Sciatic nerve (tissue), 2 donors: ENCODE measurements at regions not wholly inside any gene's neighbourhood (a gene's known extent, or its start where the extent isn't known, plus 50 kb on each side); places are given as distances from the start of the nearest gene placed in this dataset.
"Not testable (repeated sequence)": the region's sequence is repeated elsewhere in the genome, so short reads cannot be mapped to it uniquely, and the experiment has no call there.

ENCODE experiments used
- ATAC-seq: fragments of 200-7000 bp; cut with Tn5 transposase; one replicate; pipeline ENCODE4 v1.9.1; 2020; ENCODE audit warnings: mild to moderate bottlenecking, moderate library complexity
- DNase-seq: peaks from one replicate; pipeline ENCODE4 v3.0.0-alpha.2; 2020; ENCODE audit warnings: low spot score
- intact Hi-C: fragments of 100-400 bp; cut with DNase I; formaldehyde crosslinking; loops from one replicate; pipeline ENCODE4 v1.14.2; 2022
- donor health status: DM: no; HTN: no; CAD: no.
- donor health status: DM: no; HTN: no; CAD: no.

- intact Hi-C loops, result no loop called here
- DNase-seq, result no peak
- no peak for ATAC-seq
These were observed 69.2 kb upstream of the PRR5 start for GRCh38 chr22:44632541-44633396.

DNA sequence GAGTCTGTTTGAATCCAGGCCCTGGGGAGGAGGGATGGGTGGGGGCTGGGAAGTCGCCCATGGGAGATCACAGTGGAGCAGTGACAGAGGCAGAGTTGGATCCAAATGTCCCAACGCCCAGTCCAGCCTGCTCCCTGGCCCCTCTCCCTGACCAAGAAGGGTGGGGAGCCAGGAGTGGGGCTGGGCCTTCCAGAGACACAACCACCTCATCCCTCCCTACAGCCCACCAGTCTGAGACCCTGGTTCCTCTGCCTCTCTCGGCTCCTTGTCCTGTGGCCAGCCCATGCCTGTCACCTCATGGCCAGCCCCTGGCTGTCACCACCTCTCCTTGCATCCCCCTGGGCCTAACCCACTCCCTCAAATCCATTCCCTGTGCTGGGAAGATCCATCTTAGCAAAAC, 71.2 kb upstream of the PRR5 start:
- intact Hi-C loops, result no loop called here
- DNase-seq, result no peak
- no peak for ATAC-seq

- DNase-seq, result no peak
- ATAC-seq, result no peak
- intact Hi-C loops, result loop anchor here (5.0 kb wide), 1 partner anchor 637 kb away; no protein-coding TSS in a partner anchor
These were observed 73.2 kb upstream of the PRR5 start for GRCh38 chr22:44628835-44629234.

- DNase-seq (no peak), ATAC-seq (no peak)
- intact Hi-C loops, result loop anchor here (5.0 kb wide), 1 partner anchor 636 kb away; no protein-coding TSS in a partner anchor
These were observed 73.7 kb upstream of the PRR5 start for GRCh38 chr22:44628273-44628672.

GRCh38 chr22:44627521-44628139, 74.4 kb upstream of the PRR5 start:
- intact Hi-C loops, result loop anchor here (5.0 kb wide), 1 partner anchor 635 kb away; no protein-coding TSS in a partner anchor
- ATAC-seq (no peak), DNase-seq (no peak)

- peak; percentile 81 for ATAC-seq
These were observed 75.9 kb upstream of the PRR5 start for GRCh38 chr22:44625981-44626687.

DNA sequence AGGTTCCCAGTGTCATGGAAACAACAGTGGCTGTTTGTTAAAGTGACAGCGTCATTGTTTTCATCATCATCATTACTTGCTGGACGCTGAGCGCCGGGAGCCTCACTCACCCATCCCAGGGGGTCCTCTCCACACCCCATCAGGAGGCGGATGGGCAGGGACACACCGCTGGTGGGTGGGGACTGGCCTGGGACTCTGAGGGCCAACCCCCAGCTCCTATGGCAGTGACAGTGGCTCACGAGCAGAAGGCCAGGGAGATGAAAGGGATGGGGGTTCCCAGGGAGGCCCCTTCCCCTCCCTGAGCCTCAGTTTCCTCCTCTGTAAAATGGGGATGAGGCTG, 76.6 kb upstream of the PRR5 start:
- intact Hi-C loops, result loop anchor here (5.0 kb wide), 1 partner anchor 633 kb away; no protein-coding TSS in a partner anchor
- no peak for ATAC-seq
- no peak for DNase-seq

More at GRCh38 chr22:44625981-44626687, 75.9 kb upstream of the PRR5 start:
- intact Hi-C loops, result loop anchor here (5.0 kb wide), 1 partner anchor 634 kb away; no protein-coding TSS in a partner anchor
- DNase-seq, result peak; percentile 84

DNA sequence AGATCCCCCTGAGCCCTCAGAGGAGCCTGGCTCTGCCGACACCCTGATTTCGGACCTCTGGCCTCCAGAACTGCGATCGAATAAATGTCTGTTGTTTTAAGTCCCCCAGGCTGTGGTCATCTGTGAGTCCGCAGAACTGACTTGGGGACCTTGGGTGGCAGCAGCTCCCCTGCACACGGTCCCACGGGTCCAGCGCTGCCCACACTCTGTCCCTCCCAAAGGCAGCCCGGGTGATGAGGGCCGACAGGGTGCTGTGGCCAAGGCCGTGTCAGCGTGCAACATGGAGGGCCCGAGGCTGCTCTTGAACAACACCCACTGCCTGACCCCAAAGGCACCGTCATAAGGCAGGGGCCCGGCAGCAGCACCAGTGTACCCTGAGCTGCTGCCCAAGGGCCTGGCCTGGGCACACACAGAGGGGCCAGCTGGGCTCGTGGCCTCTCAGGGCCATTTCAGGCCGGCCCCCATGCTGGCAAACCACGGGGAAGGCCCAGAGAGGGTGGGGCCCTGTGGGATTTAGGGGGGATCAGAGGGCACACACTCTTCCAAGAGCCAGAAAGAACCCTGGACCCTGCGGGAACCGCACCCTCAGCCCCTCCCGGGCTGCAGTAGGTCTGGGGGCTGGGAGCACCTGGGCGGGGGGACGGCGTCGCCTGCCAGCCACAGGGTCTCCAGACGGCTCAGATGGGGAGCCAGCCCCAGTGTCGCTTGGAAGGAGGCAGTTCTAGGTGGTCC, 77.1 kb upstream of the PRR5 start:
- ATAC-seq (no peak), DNase-seq (no peak)
- intact Hi-C loops, result loop anchor here (5.0 kb wide), 1 partner anchor 633 kb away; no protein-coding TSS in a partner anchor

GRCh38 chr22:44623771-44624510, 78.1 kb upstream of the PRR5 start:
- intact Hi-C loops, result no loop called here
- no peak for ATAC-seq
- no peak for DNase-seq

DNA sequence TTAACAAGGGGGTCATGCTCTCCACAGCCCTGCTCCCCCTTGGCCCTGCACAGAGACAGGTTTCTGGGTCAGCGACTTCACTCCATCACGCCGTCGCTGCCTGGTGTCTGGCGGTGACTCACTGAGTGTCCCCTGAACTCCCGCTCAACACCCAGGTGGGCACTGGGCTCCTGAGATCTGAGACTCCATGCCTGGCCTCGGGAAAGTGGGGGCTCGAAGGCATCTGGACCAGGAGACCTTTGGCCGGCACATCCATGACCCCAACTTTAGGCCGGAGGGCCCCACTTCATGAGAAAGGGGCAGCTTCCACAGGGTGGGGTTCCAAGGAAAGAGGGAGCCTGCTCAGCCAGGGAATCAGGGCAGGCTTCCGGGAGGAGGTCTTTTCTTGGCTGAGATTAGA, 79.3 kb upstream of the PRR5 start:
- ATAC-seq (no peak), DNase-seq (no peak)
- intact Hi-C loops, result no loop called here

DNA sequence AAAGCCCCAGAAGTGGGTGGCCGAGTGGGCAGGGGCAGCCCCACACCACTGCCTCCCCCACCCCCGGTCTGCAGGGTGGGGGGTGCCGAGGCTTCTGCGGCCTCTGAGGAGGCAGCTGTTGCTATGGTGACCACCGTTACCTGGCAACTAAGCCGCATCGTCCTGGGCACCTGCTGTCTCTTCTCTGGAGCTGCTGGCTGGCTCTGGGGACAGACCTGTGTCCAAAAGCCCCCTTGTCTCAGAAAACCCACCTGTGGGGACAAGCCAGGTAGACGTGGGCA, 79.9 kb upstream of the PRR5 start:
- ATAC-seq, result no peak
- DNase-seq, result no peak
- intact Hi-C loops, result no loop called here

DNA sequence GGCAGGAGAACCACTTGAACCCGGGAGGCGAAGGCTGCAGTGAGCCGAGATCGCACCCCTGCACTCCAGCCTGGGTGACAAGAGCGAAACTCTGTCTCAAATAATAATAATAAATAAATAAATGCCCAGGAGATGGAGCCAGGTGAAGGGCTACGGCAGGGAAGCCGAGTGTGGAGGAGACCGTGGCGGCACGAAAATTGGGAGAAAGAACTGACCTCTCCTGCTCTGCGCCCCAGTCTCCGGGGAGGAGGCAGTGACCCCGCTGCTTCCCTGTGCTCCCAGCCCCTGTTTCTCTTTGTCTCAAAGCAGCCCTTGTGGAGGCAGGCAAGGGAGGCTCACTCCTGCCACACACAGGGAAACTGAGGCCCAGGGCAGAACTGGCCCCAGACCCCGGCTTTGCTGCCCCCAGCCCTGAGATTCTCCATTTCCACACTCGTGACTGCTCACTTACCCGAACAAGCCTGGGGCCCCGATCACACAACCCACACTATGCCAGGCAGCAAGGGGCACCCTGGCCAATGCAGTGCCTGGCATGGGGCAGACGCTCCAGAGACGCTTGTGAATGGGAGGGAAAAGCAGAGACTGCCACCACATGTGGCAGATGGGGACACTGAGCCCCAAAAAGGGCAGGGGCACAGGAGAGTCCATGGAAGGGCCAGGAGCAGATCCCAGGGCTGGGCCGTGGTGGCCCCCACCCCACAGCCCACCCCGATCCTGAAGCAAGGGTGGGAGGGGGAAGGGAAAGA, 80.4 kb upstream of the PRR5 start:
- ATAC-seq, result no peak

DNA sequence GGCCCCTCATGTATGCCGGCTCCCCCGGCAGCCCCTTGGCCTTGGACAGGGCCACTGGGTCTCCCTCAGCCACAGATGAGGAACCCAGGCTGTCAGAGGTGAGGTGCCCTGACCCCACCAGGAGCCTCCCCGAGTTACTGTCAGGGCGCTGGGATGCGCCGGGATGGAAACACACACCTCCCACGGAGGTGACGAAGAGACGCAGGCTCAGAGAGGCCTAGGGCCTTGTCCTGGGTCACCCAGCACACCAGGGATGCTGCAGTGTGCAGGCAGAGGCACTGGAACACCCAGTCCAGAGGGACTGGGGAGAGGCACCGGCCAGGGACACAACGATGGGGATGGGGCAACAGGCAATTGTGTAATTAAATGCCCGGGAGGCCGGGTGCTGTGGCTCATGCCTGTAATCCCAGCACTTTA, 81.2 kb upstream of the PRR5 start:
- no peak for DNase-seq
- intact Hi-C loops, result no loop called here
- no peak for ATAC-seq

More for the DNA sequence above, 80.4 kb upstream of the PRR5 start:
- no peak for DNase-seq
- intact Hi-C loops, result no loop called here

DNA sequence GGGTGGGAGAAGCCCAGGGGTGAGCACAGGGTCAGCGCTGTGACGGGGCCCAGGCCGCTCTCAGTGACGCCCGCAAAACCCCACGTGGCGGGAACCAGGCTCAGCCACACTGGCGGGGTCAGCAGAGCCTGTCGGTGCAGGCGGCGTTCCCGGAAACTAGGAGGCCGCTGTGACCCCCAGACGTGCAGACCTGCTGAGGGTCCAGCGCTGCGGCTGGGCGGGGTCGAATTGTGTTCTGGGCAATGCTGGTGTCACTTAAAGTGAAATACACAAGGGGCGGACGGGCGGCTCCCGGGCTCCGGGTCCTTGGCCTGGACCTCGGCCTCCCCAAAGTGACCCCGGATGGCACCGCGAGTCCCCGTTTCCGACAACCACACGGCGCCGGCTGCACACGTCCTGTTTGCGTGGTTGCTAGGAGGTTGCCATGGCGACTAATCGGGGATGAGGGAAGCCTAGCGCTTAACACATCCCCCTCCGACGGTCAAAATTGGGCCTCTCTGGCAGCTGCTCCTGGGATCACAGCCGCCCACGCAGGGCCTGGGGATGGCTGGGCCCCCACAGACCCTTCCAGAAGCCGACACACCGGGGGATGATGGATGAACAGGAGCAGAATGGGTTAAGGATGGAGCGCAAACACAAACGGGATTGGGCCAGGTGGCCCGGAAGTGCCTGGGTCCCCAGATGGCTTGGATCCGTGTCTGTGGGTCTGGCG, 81.7 kb upstream of the PRR5 start:
- ATAC-seq (peak; percentile 42), DNase-seq (no peak)
- intact Hi-C loops, result no loop called here

DNA sequence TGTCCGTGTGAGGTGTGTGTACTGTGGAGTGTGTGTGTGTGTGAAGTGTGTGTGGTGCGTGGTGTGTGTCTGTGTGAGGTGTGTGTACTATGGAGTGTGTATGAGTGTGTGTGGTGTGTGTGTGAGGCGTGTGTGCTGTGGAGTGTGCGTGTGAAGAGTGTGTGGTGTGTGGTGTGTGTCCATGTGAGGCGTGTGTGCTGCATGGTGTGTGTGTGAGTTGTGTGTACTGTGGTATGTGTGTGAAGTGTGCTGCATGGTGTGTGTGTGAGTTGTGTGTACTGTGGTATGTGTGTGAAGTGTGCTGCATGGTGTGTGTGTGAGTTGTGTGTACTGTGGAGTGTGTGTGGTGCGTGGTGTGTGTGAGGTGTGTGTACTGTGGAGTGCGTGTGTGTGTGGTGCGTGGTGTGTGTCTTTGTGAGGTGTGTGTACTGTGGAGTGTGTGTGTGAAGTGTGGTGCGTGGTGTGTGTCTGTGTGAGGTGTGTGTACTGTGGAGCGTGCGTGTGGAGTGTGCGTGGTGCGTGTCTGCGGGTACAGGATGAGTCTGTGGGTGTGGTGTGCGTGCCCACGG, 82.4 kb upstream of the PRR5 start:
- intact Hi-C loops, ATAC-seq, DNase-seq: not testable (repeated sequence)

DNA sequence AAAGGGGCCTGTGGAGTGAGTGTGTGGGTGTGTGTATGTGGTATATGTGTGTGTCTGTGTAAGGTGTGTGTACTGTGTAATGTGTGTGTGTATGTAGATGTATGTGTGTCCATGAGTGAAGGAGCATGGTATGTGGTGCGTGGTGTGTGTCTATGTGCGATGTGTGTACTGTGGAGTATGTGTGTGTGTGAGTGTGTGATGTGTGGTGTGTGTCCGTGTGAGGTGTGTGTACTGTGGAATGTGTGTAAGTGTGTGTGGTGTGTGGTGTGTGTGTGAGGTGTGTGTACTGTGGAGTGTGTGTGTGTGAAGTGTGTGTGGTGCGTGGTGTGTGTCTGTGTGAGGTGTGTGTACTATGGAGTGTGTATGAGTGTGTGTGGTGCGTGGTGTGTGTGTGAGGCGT, 83.1 kb upstream of the PRR5 start:
- intact Hi-C loops, DNase-seq, ATAC-seq: not testable (repeated sequence)

GRCh38 chr22:44618400-44618799, 83.6 kb upstream of the PRR5 start:
- ATAC-seq, result no peak
- intact Hi-C loops, result no loop called here
- DNase-seq, result no peak
